Neural progenitor cell (in vitro differentiated cells): ENCODE measurements at regions not wholly inside any gene's neighbourhood (a gene's known extent, or its start where the extent isn't known, plus 50 kb on each side); places are given as distances from the start of the nearest gene placed in this dataset.

ENCODE experiments used
- EZH2 ChIP-seq: fragments of 200-600 bp; sonication (generic); IDR thresholded peaks from 2 replicates; pipeline ENCODE4 v1.6.1; 2017; ENCODE audit warnings: antibody characterized with exemption, mild to moderate bottlenecking, moderate library complexity
- EZH2phosphoT487 ChIP-seq: fragments of 200-600 bp; sonication (generic); IDR thresholded peaks from 2 replicates; pipeline ENCODE4 v1.6.1; 2017; ENCODE audit warnings: antibody characterized with exemption
- TF ChIP-seq, protein P1 (sequence below): fragments of 200-600 bp; sonication (generic); IDR thresholded peaks from 2 replicates; pipeline ENCODE4 v1.5.1; 2017; ENCODE audit warnings: antibody characterized with exemption, mild to moderate bottlenecking

DNA sequence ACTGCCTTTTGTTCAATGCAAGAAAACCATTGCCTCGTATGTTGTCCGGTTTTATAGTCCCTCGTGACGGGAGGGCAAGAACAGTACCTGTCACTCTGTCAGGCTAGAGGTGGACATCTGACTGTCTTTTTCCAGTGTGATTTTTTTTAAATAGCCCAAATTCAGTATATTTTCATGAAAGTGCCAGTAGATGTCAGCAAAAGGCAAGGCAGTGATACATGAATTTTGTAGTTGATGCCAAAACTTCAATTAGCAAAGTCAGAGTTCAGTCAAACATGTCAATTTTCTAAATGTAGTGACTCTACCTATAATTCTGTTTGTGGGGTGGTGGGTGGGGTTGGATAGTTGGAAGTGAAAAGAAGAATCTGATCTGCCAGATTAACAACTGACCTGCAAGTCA lies 296.0 kb upstream of the MC4R start:
- TF ChIP-seq, protein P1, sequence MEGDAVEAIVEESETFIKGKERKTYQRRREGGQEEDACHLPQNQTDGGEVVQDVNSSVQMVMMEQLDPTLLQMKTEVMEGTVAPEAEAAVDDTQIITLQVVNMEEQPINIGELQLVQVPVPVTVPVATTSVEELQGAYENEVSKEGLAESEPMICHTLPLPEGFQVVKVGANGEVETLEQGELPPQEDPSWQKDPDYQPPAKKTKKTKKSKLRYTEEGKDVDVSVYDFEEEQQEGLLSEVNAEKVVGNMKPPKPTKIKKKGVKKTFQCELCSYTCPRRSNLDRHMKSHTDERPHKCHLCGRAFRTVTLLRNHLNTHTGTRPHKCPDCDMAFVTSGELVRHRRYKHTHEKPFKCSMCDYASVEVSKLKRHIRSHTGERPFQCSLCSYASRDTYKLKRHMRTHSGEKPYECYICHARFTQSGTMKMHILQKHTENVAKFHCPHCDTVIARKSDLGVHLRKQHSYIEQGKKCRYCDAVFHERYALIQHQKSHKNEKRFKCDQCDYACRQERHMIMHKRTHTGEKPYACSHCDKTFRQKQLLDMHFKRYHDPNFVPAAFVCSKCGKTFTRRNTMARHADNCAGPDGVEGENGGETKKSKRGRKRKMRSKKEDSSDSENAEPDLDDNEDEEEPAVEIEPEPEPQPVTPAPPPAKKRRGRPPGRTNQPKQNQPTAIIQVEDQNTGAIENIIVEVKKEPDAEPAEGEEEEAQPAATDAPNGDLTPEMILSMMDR, result peak; percentile 34
- TF ChIP-seq EZH2, result no peak
- no peak for TF ChIP-seq EZH2phosphoT487
